GM12878 (cell line): ENCODE measurements at regions not wholly inside any gene's neighbourhood (a gene's known extent, or its start where the extent isn't known, plus 50 kb on each side); places are given as distances from the start of the nearest gene placed in this dataset.

Experiments
- ATAC-seq: fragments of 200-7000 bp; cut with Tn5 transposase; 3 replicates; pipeline ENCODE4 v1.9.1; 2020; ENCODE audit warnings: mild to moderate bottlenecking, moderate library complexity
- BruUV-seq: library from RNA; stranded (reverse); fragments of 400-500 nt; replicated peaks from 2 replicates; lab custom pipeline; 2021; lab: Mats Ljungman, UMichigan
- CTCF ChIA-PET: fragments of 300-600 bp; sonication (Branson Sonifier 250); formaldehyde crosslinking; extraction: SDS; loops from one replicate; lab custom pipeline; 2021; ENCODE audit warnings: inconsistent platforms; lab: Yijun Ruan, JAX
- POLR2A ChIA-PET: fragments of 350-600 bp; formaldehyde crosslinking; extraction: SDS; loops from one replicate; lab custom pipeline; 2021; ENCODE audit warnings: inconsistent platforms; lab: Charles Lee
- RAD21 ChIA-PET: fragments of 300-600 bp; sonication (Branson Sonifier 250); formaldehyde crosslinking; loops from one replicate; lab custom pipeline; 2023; ENCODE audit warnings: antibody characterized with exemption; ENCODE audit not compliant: unreplicated experiment; lab: Charles Lee
- SMC1A ChIA-PET: fragments of 300-600 bp; sonication (Branson Sonifier 250); formaldehyde crosslinking; loops from one replicate; lab custom pipeline; 2023; ENCODE audit not compliant: unreplicated experiment, uncharacterized antibody; lab: Charles Lee
- DNase-seq: peaks from one replicate; pipeline ENCODE4 v3.0.0-alpha.2; 2011; ENCODE audit warnings: low read depth, low spot score
- FAIRE-seq: peaks from 3 replicates; lab custom pipeline; 2011; peaks lifted over from hg19 to GRCh38; lab: Jason Lieb, UNC
- H2AFZ ChIP-seq: 2 replicates; pipeline ENCODE4 v1.6.0; 2011; ENCODE audit warnings: low read depth, low read length, control low read depth; ENCODE audit not compliant: control insufficient read depth
- H3K27ac ChIP-seq: 2 replicates; pipeline ENCODE4 v1.5.1; 2011; ENCODE audit warnings: control low read depth; ENCODE audit not compliant: control insufficient read depth, insufficient read depth
- H3K27me3 ChIP-seq, 2 experiments: replicated peaks in 1 of 2; 2 replicates each; pipeline versions ENCODE4 v1.6.0 to v1.6.1; 2011; ENCODE audit warnings: low read length in 1 of 2; ENCODE audit not compliant: control insufficient read depth in 2 of 2, insufficient read depth in 2 of 2
- H3K36me3 ChIP-seq, 2 experiments: 2 replicates each; pipeline ENCODE4 v1.5.1; 2011; ENCODE audit warnings: low read length in 1 of 2; ENCODE audit not compliant: control insufficient read depth in 2 of 2, insufficient read depth in 2 of 2
- H3K4me1 ChIP-seq: 2 replicates; pipeline ENCODE4 v1.6.1; 2011; ENCODE audit warnings: mild to moderate bottlenecking, low read length, moderate library complexity, mixed read lengths; ENCODE audit not compliant: control insufficient read depth, insufficient read depth
- H3K4me2 ChIP-seq: 2 replicates; pipeline ENCODE4 v1.6.0; 2011; ENCODE audit warnings: control low read depth; ENCODE audit not compliant: control insufficient read depth, insufficient read depth
- H3K4me3 ChIP-seq: fragments of 200-600 bp; sonication (generic); 2 replicates; pipeline ENCODE4 v1.5.1; 2016
- H3K79me2 ChIP-seq: 2 replicates; pipeline ENCODE4 v1.6.0; 2011; ENCODE audit warnings: low read length; ENCODE audit not compliant: control insufficient read depth, insufficient read depth
- H3K9ac ChIP-seq: 2 replicates; pipeline ENCODE4 v1.8.0; 2011; ENCODE audit warnings: low read length, control low read depth, mixed read lengths; ENCODE audit not compliant: control insufficient read depth, insufficient read depth
- H3K9me3 ChIP-seq: replicated peaks from 3 replicates; pipeline ENCODE4 v1.5.1; 2011; ENCODE audit warnings: mild to moderate bottlenecking, low read length; ENCODE audit not compliant: control insufficient read depth, insufficient read depth
- H4K20me1 ChIP-seq: 2 replicates; pipeline ENCODE4 v1.6.0; 2011; ENCODE audit not compliant: control insufficient read depth, insufficient read depth
- EED ChIP-seq: sonication (generic); IDR thresholded peaks from 2 replicates; pipeline ENCODE4 v1.6.1; 2016; ENCODE audit warnings: antibody characterized with exemption, low read depth
- HCFC1 ChIP-seq: fragments of 150-350 bp; IDR thresholded peaks from 2 replicates; pipeline ENCODE4 v1.6.1; 2014; ENCODE audit warnings: low read length
- MYC ChIP-seq: IDR thresholded peaks from 2 replicates; pipeline ENCODE4 v1.6.1; 2011; ENCODE audit warnings: mild to moderate bottlenecking, low read length, moderate library complexity, inconsistent platforms; ENCODE audit not compliant: insufficient read depth, insufficient replicate concordance, insufficient read length, severe bottlenecking
- SRF ChIP-seq, 2 experiments: IDR thresholded peaks; 2 replicates each; pipeline ENCODE4 v1.6.1; 2011; ENCODE audit warnings: low read depth in 2 of 2, low read length in 2 of 2, mild to moderate bottlenecking in 1 of 2, moderate library complexity in 1 of 2
- SUPT20H ChIP-seq: IDR thresholded peaks from 2 replicates; pipeline ENCODE4 v1.6.1; 2011; ENCODE audit warnings: low read depth, mild to moderate bottlenecking, low read length, moderate library complexity, borderline replicate concordance; ENCODE audit not compliant: control insufficient read depth
- TARDBP ChIP-seq: IDR thresholded peaks from 2 replicates; pipeline ENCODE4 v1.6.1; 2016; ENCODE audit warnings: borderline replicate concordance
- TBL1XR1 ChIP-seq: IDR thresholded peaks from 2 replicates; pipeline ENCODE4 v1.6.1; 2012; ENCODE audit warnings: low read depth, low read length, improper control_type of control experiment
- TCF7 ChIP-seq: IDR thresholded peaks from 2 replicates; pipeline ENCODE4 v1.6.1; 2014; ENCODE audit warnings: antibody characterized with exemption, borderline replicate concordance
- ZNF622 ChIP-seq: fragments of 450-650 bp; IDR thresholded peaks from 2 replicates; pipeline ENCODE4 v1.6.1; 2017; ENCODE audit warnings: mild to moderate bottlenecking, inconsistent platforms
- WGBS: methylation state at CpG from one replicate; pipeline ENCODE4 v1.1.6; 2016; ENCODE audit warnings: low lambda C conversion rate; ENCODE audit not compliant: insufficient replicate concordance, insufficient coverage; ENCODE audit errors: missing lambda C conversion rate; 5-methylcytosine and 5-hydroxymethylcytosine counted together
- in situ Hi-C: fragments of 300-500 bp; cut with MboI; formaldehyde crosslinking; loops from 9 replicates; pipeline ENCODE4 v1.14.3; 2018; ENCODE audit warnings: mixed read lengths
- intact Hi-C: fragments of 100-400 bp; cut with micrococcal nuclease; formaldehyde crosslinking; loops from one replicate; pipeline ENCODE4 v1.14.2; 2022; ENCODE audit not compliant: unreplicated experiment
- TF ChIP-seq, protein P1 (sequence below): IDR thresholded peaks from 2 replicates; pipeline ENCODE4 v1.6.1; 2012; ENCODE audit warnings: mild to moderate bottlenecking, low read depth, low read length
- TF ChIP-seq, protein P2 (sequence below): IDR thresholded peaks from 2 replicates; pipeline ENCODE4 v1.6.1; 2012; ENCODE audit warnings: low read depth, low read length, improper control_type of control experiment
- TF ChIP-seq, protein P3 (sequence below): fragments of 450-650 bp; IDR thresholded peaks from 2 replicates; pipeline ENCODE4 v1.6.1; 2017; ENCODE audit warnings: mild to moderate bottlenecking, low read depth, inconsistent platforms; ENCODE audit not compliant: poor library complexity, severe bottlenecking

DNA sequence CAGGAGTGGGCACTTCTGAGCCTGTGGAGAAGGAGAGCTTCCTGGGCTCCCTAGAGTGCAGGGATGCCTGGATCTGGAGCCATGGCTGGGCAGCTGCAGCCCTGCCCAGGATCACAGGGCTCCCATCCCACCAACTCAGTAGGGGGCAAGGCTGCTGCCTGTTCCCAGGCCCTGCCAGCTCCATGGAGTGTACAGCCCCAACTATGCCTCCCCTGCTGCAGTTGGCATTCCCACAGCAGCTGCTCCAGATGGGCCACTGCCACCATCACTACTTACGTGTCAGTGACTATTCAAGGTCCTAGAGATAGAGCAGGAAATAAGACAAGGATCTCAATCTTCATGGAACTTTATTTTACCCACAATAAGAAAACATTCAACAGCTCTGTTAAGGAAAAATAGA lies 107.1 kb upstream of the TNPO1 start (continued):
- TF ChIP-seq, protein P1, sequence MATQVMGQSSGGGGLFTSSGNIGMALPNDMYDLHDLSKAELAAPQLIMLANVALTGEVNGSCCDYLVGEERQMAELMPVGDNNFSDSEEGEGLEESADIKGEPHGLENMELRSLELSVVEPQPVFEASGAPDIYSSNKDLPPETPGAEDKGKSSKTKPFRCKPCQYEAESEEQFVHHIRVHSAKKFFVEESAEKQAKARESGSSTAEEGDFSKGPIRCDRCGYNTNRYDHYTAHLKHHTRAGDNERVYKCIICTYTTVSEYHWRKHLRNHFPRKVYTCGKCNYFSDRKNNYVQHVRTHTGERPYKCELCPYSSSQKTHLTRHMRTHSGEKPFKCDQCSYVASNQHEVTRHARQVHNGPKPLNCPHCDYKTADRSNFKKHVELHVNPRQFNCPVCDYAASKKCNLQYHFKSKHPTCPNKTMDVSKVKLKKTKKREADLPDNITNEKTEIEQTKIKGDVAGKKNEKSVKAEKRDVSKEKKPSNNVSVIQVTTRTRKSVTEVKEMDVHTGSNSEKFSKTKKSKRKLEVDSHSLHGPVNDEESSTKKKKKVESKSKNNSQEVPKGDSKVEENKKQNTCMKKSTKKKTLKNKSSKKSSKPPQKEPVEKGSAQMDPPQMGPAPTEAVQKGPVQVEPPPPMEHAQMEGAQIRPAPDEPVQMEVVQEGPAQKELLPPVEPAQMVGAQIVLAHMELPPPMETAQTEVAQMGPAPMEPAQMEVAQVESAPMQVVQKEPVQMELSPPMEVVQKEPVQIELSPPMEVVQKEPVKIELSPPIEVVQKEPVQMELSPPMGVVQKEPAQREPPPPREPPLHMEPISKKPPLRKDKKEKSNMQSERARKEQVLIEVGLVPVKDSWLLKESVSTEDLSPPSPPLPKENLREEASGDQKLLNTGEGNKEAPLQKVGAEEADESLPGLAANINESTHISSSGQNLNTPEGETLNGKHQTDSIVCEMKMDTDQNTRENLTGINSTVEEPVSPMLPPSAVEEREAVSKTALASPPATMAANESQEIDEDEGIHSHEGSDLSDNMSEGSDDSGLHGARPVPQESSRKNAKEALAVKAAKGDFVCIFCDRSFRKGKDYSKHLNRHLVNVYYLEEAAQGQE = no peak
- TF ChIP-seq HCFC1 = no peak
- TF ChIP-seq MYC = no peak
- no peak for TF ChIP-seq SRF (IDR thresholded peaks at IDR 0.05; ENCODE audit: low read depth in 2 of 2, low read length in 2 of 2)
- TF ChIP-seq, protein P2, sequence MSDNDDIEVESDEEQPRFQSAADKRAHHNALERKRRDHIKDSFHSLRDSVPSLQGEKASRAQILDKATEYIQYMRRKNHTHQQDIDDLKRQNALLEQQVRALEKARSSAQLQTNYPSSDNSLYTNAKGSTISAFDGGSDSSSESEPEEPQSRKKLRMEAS = no peak
- no peak for TF ChIP-seq TCF7
- TF ChIP-seq, all 136 proteins: peak for 0

DNA sequence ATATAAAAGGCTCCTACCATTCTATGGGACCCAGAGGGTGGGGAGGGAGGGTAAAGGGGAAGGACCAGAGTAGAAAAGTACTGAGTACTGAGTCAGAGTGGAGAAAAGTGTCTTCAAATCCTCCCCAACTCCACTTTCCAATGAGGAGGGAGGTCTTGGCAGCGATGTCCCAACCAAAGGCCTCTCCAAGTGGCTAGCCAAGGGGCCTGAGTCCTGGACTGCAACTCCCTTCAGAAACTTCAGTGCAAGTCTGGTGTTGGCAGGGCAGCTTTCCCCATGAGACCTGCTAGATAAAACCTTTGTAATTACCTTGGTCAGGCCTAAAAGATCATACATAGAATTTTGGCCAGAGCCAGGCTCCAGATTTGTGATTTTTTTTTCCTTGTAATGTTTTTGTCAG lies 111.3 kb upstream of the TNPO1 start:
- H3K4me3 ChIP-seq = no peak overlapping the region
- H3K9ac ChIP-seq = no peak overlapping the region
- POLR2A ChIA-PET = no interaction called here
- H3K36me3 ChIP-seq = no peaks in the 10 kb centered on the region
- CTCF ChIA-PET = no interaction called here
- no peak overlapping the region for H3K27ac ChIP-seq
- H4K20me1 ChIP-seq = no peaks in the 10 kb centered on the region
- ATAC-seq = no peak
- H2AFZ ChIP-seq = no peak overlapping the region
- TF ChIP-seq SUPT20H (no peak), TARDBP (no peak), EED (no peak), ZNF622 (no peak), TBL1XR1 (no peak)
- TF ChIP-seq, protein P3, sequence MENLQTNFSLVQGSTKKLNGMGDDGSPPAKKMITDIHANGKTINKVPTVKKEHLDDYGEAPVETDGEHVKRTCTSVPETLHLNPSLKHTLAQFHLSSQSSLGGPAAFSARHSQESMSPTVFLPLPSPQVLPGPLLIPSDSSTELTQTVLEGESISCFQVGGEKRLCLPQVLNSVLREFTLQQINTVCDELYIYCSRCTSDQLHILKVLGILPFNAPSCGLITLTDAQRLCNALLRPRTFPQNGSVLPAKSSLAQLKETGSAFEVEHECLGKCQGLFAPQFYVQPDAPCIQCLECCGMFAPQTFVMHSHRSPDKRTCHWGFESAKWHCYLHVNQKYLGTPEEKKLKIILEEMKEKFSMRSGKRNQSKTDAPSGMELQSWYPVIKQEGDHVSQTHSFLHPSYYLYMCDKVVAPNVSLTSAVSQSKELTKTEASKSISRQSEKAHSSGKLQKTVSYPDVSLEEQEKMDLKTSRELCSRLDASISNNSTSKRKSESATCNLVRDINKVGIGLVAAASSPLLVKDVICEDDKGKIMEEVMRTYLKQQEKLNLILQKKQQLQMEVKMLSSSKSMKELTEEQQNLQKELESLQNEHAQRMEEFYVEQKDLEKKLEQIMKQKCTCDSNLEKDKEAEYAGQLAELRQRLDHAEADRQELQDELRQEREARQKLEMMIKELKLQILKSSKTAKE = no peak
- WGBS = 50% methylated on average over 1 of the region's 1 CpG
- intact Hi-C loops = no loop called here
- in situ Hi-C loops = no loop called here
- BruUV-seq = no TSS peak
- no peaks in the 10 kb centered on the region for H3K4me1 ChIP-seq
- DNase-seq = no peak
- SMC1A ChIA-PET = no interaction called here
- no peaks in the 10 kb centered on the region; the same call in 2 of the 3 replicates for H3K9me3 ChIP-seq
- RAD21 ChIA-PET = no interaction called here
- H3K27me3 ChIP-seq = no peaks in the 10 kb centered on the region; a peak in 1 of 4 replicates
- no peaks in the 10 kb centered on the region for H3K79me2 ChIP-seq
- no peak overlapping the region for H3K4me2 ChIP-seq
- FAIRE-seq = no peak
